Activated T-cell treated with anti-CD3 and anti-CD28 coated beads for 48 hours (primary cell): ENCODE measurements at regions not wholly inside any gene's neighbourhood (a gene's known extent, or its start where the extent isn't known, plus 50 kb on each side); places are given as distances from the start of the nearest gene placed in this dataset.
"Not testable (repeated sequence)": the region's sequence is repeated elsewhere in the genome, so short reads cannot be mapped to it uniquely, and the experiment has no call there.

Experiments
- DNase-seq: peaks from one replicate; pipeline ENCODE4 v3.0.0-alpha.2; 2020; ENCODE audit warnings: low read depth

DNA sequence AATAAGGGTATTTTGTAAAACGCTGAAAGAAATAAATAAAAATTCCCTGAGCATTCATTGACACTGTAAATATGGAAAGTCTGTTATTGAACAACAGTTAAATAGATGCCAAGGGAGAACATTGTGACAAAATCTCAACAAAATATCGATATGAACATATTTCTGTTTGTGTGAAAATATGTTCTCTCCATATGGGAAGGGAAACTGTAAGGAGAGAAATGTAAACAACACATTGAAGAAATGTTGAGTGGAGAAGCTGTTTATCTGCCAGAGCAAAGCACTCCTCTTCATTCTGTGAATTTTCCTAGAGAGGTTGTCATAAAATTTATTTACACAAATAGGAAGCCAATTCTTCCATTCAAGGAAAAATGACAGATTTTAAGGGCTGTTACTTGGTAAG lies 57.1 kb upstream of the EOMES start:
- DNase-seq, result no peak

GRCh38 chr3:27789420-27789819 lies 67.3 kb upstream of the EOMES start:
- DNase-seq, result no peak

DNA sequence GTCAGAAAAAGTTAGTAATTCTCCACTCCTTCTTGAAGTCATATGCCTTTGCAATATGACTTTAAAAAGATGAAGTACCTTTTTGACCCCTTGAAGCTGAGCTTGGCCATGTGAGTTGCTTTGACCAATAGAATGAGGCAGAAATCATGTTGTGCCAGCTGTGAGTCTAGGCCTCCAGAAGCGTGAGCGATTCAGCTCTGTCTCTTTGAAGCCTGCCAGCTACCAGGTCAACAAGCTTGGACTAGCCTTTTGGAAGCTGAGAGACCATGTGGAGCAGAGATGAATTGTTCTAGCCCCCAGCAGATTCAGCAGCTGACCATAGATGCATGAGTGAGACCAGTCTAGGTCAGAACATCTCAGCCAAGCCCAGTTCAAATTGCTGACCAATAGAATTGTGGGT lies 69.8 kb upstream of the EOMES start:
- no peak for DNase-seq

DNA sequence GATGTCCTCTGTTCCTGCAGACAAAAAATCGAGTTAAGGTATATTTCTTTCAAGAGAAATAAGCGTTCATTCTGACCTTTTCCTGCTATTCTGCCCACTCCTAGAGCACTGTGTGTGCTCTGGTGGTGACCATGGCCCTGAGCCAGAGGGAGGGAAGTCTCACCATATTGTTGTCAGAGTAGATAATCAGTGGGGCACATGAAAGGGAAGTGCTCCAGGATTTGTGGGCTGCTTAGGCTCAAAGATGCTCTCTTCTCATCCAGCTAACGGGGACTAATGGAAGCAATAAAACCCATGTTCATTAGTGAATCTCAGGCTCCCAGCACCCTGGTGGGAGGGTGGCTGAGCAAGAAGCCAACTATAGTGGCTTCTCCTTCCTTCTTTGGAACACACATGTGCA lies 70.7 kb upstream of the EOMES start:
- DNase-seq, result no peak

DNA sequence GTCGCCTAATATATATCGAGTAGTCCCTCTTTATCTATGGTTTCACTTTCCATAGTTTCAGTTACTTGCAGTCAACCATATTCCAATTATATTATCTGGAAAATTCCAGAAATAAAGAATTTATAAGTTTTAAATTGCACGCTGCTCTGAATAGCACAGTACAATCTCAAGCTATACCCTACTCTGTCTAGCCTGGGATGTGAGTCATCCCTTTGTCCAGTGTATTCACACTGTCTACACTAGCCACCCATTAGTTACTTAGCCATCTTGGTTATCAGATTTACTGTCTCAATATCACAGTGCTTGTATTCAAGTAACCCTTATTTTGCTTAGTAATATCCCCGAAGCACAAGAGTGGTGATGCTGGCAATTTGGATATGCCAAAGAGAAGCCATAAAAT lies 72.1 kb upstream of the EOMES start:
- DNase-seq, result no peak

DNA sequence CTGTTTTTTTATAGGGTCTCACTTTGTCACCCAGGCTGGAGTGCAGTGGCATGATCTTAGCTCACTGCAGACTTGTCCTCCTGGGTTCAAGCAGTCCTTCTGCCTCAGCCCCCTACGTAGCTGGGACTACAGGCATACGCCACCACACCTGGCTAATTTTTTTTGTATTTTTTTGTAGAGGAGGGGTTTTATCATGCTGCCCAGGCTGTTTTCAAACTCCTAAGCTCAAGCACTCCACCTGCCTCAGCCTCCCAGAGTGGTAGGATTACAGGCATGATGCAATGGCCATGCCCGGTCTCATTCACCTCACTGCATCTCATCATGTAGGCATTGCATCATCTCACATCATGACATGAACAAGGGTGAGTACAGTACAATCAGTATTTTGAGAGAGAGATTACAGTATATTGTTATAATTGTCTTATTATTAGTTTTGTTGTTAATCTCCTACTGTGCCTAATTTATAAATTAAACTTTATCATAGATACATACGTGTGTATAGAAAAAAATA lies 74.3 kb upstream of the EOMES start:
- DNase-seq, result no peak

DNA sequence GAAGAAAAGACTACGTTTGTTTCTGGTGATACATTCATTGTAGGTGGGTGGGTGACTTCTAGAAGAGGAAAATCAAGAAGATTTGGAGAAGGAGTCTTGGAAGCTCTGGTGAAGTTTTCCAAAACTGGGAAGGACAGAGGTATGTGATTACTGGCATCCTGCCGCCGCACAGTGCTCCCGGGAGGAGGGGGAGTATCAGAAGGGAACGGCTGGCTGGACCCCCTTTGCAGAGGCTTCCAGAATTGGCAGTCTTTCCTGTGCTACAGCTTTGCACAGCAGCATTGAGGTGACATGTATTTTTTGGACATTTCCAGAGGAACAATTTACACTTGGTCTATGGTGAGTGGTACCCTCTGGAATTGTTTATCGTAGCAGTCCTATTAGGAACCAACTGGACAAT lies 75.7 kb upstream of the EOMES start:
- no peak for DNase-seq

DNA sequence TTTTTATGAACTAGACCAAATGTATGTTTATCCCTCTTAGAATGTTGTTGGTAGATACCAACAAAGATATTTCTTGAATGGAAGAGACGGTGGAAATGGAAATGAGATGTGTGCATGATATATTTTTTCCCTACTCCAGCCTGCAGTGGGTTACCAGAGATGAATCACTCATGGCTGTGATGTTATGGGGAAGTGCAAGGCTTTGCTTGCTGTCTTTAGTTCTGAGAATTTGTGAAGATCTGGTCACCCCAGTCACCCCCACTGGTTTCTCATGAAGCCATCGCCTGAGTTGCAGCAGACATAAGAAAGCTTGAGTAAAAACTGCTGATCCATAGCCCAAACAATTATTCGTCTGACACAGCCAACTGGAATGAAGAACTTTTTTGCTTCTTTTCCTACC lies 78.1 kb upstream of the EOMES start:
- no peak for DNase-seq

DNA sequence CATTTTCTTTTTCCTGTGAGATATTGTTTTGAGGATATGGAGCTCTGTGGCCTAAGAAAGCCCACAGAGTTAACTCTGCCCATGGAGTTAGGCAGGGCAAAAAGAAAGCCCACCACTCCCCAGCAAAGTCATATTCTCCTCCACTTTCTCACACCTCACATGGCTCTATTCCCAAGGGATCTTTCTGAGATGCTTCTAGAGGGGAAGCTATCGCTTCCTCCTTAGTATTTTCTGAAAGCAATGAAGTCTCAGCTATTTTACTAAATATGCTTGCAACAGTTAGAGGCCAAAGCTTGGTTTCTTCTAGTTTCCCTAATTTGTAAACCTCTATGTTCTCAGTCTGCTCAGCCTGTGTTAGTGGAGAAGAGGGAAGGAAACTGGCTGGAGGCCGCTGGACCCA lies 80.3 kb upstream of the EOMES start:
- DNase-seq, result no peak

GRCh38 chr3:27802849-27803248 lies 80.7 kb upstream of the EOMES start:
- no peak for DNase-seq

GRCh38 chr3:27805282-27805681 lies 83.2 kb upstream of the EOMES start:
- DNase-seq, result no peak

DNA sequence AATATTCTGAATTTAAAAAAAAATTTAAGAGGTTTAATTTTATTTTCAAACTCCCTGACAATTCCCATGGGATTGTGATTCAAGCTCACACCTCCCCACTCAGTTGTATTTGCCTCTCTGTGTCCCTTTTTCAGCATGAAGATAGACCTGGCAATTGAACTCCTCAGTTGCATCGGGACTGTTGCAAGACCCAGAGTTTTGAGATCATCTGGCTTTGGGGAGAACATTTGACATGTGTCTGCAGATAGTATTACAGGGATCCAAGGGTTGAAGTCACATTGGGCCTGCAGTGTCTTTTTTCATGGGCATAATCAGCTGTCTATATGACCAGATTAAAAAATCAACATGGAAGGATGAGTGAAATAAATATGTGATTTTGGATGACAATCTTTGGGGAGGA lies 91.1 kb upstream of the EOMES start:
- DNase-seq, result no peak

GRCh38 chr3:27821609-27822008 lies 99.5 kb upstream of the EOMES start:
- not testable (repeated sequence) for DNase-seq

DNA sequence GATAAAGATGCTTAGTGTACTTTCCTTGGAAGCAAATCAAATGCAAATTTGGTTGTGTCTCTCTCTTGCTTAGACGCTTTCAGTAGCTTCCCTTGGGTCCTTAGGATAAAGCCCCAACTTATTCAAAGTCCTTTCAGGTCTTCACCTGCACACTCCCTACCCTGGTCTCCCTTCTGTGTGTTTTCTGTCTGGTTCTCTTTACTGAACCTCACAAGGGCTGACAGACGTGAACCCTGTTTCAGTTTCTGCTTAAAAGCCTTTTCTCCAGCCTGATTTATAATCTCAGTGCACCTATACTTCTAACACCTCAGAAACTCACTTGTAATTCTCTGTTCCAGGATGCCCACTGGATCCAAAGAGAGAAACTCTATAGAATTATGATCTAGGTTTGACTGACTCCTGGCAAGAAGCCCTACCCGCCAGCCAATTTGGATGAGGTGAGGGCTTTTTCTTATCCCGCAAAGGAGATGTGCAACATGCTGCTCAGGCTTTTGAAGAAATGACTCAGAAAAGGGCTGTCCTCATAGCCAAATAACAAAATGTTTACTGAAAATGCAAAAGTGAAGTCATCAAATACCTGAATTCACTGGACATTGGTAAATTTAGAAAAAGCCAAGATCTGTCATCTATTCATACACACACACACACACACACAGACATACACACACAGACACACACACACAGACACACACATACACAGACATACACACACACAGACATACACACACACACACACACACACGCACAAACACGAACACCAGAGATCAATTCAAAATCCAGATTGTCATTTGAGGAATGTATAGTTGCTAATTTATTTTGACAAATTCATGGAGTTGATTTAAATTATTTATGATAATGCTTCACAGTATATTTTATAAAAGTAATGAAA lies 102.4 kb upstream of the EOMES start:
- no peak for DNase-seq

DNA sequence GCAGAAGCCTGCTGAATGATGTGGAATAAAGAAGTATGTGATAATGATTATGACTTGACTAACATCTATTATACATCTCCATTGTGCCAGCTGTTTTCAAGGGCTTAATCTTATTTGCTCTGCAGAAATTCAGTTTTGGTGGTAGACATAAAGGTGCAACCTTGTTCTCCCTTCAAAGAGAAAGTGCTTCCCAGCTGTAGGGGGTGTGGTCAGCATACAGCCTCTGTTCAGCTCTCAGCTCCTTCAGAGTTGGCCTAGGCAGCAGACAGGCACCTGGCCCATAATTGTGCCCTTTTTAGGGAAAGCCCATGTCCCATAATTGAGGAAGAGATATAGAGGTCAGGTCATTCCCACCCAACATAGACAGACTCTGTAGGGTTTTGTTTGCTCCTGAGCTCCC lies 104.3 kb upstream of the EOMES start:
- DNase-seq, result no peak

- no peak for DNase-seq
Measured at GRCh38 chr3:27827041-27827440, 104.9 kb upstream of the EOMES start.

GRCh38 chr3:27840807-27841594 lies 118.9 kb upstream of the EOMES start:
- DNase-seq, result no peak

- DNase-seq, result no peak
Measured at GRCh38 chr3:27844052-27844675, 122.0 kb upstream of the EOMES start.

- DNase-seq, result no peak
Measured at GRCh38 chr3:27847697-27848096, 125.6 kb upstream of the EOMES start.

DNA sequence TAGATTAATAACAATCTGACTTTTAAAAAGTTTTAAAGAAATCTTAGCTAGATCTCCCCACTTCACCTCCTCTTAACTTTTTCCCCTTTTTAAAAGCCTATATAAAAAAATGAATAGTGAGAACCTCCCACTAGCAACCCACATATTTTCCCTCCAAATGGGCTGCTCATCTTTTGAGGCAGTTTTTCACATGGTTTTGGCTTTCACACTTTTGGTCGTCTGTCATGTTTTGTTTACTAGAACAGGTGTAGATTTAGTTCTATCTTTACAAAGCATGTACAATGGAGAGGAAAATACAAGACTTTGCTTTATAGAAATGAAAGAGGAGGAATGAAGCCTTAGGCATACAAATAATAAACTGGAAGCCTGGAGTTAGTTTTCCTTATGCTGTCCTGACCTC lies 126.7 kb upstream of the EOMES start:
- no peak for DNase-seq

DNA sequence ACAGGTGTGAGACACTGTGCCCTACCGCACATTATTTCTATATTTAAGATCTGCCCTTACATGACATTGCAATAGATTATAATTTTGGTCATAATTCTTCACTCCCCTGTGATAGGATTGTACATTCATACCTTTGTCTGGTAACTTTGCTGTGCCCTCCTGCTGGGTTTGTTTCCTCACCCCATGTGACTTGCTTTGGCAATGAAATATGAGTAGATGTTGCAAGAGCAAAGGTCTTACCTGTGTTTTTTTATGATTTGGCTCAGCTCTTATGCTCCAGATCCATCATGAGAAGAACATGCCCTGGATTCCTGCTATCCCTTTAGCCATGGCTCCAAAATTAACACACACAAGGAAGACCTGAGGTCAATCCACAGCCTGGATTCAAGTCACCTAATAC lies 137.7 kb upstream of the EOMES start:
- no peak for DNase-seq
